ENCODE measurements at regions not wholly inside any gene's neighbourhood (a gene's known extent, or its start where the extent isn't known, plus 50 kb on each side); places are given as distances from the start of the nearest gene placed in this dataset.
"Not testable (repeated sequence)": the region's sequence is repeated elsewhere in the genome, so short reads cannot be mapped to it uniquely, and the experiment has no call there.

- TF ChIP-seq RUNX3 (IDR thresholded peaks at IDR 0.05; ENCODE audit: low read length) (peak; percentile 56), PML (IDR thresholded peaks at IDR 0.05; ENCODE audit: low read length) (peak; percentile 23; the same call in 1 of the 2 replicates), ATF7 (IDR thresholded peaks at IDR 0.05; ENCODE audit: low read depth) (peak; percentile 18; the same call in 1 of the 2 replicates), POLR2A (IDR thresholded peaks at IDR 0.05; ENCODE audit: low read depth, low read length) (peak; percentile 60; the same call in 1 of the 2 replicates), ZSCAN29 (IDR thresholded peaks at IDR 0.05) (peak; percentile 90), BHLHE40 (IDR thresholded peaks at IDR 0.05; ENCODE audit: borderline replicate concordance in 1 of 2, low read depth in 2 of 2, low read length in 1 of 2) (0 out of 4 replicates have a peak, but pooled peaks of 1 of the 2 experiments have one; percentile 3), RELA (IDR thresholded peaks at IDR 0.05; ENCODE audit: borderline replicate concordance, partially characterized antibody) (peak; percentile 29), NBN (IDR thresholded peaks at IDR 0.05) (0 out of 2 replicates have a peak, but pooled peaks have one; percentile 71), SP1 (IDR thresholded peaks at IDR 0.05; ENCODE audit: low read depth, low read length) (peak; percentile 92)
Observed at GRCh38 chr17:30708241-30709078, 116.0 kb downstream of the CRLF3 start (continued).

DNA sequence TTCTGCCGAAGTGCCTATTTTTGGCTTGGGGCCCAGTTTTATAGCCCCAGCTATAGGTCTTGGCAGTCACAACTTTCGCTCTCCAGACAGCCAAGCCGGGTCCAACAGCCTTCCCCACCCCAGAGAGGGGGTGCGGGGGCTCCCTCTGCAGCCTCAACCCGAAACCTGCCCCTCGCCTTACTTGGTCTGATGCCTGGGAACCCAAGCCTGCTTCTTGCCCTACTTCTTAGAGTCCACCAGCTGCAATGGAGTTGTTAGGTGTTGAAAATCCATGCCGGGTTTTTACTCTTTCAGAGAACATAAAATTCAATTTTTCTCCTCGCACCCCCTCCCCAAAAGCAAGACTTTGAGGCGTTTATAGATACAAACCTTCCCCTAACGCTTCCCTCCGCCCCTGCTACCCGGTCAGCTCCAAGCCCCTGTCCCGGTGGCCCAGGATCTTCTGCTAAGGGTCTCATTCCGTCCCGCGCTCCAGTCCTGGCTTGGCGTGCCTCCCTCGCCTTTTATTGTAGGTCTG lies 116.7 kb downstream of the CRLF3 start:
- CTCF ChIA-PET, result interaction anchor here (0.9 kb wide), 1 partner anchor 11 kb away, joined by 3 read pairs; no protein-coding TSS in a partner anchor
- H3K9me3 ChIP-seq (replicated peaks; ENCODE audit: control insufficient read depth, insufficient read depth, low read length); POLR2A ChIA-PET; intact Hi-C loops (cut with micrococcal nuclease; ENCODE audit: unreplicated experiment); H3K27ac ChIP-seq (ENCODE audit: control insufficient read depth, insufficient read depth); in situ Hi-C loops (cut with MboI); H3K27me3 ChIP-seq (replicated peaks in 1 of 2; ENCODE audit: control insufficient read depth in 2 of 2, insufficient read depth in 2 of 2, low read length in 1 of 2); DNase-seq (ENCODE audit: low read depth, low spot score); H3K36me3 ChIP-seq (ENCODE audit: control insufficient read depth in 2 of 2, insufficient read depth in 2 of 2, low read length in 1 of 2); H3K79me2 ChIP-seq (ENCODE audit: control insufficient read depth, insufficient read depth, low read length); H3K4me1 ChIP-seq (ENCODE audit: control insufficient read depth, insufficient read depth, low read length); H4K20me1 ChIP-seq (ENCODE audit: control insufficient read depth, insufficient read depth); SMC1A ChIA-PET (ENCODE audit: uncharacterized antibody, unreplicated experiment); RAD21 ChIA-PET (ENCODE audit: unreplicated experiment): not testable (repeated sequence)
- Histone ChIP-seq H2AFZ (ENCODE audit: control insufficient read depth, low read depth, low read length) (peak overlapping the region; percentile 86), H3K4me2 (ENCODE audit: control insufficient read depth, insufficient read depth) (peak overlapping the region; percentile 52), H3K4me3 (peak overlapping the region; percentile 96), H3K9ac (ENCODE audit: control insufficient read depth, insufficient read depth, low read length) (peak overlapping the region; percentile 74; the same call in 1 of the 2 replicates)
- WGBS (ENCODE audit: insufficient coverage, insufficient replicate concordance, low lambda C conversion rate, missing lambda C conversion rate), result 3% methylated on average over 17 of the region's 18 CpGs
- TSS peak; percentile 76 for BruUV-seq (replicated peaks)
- peak; percentile 56 for ATAC-seq
- peak; percentile 88 for FAIRE-seq

DNA sequence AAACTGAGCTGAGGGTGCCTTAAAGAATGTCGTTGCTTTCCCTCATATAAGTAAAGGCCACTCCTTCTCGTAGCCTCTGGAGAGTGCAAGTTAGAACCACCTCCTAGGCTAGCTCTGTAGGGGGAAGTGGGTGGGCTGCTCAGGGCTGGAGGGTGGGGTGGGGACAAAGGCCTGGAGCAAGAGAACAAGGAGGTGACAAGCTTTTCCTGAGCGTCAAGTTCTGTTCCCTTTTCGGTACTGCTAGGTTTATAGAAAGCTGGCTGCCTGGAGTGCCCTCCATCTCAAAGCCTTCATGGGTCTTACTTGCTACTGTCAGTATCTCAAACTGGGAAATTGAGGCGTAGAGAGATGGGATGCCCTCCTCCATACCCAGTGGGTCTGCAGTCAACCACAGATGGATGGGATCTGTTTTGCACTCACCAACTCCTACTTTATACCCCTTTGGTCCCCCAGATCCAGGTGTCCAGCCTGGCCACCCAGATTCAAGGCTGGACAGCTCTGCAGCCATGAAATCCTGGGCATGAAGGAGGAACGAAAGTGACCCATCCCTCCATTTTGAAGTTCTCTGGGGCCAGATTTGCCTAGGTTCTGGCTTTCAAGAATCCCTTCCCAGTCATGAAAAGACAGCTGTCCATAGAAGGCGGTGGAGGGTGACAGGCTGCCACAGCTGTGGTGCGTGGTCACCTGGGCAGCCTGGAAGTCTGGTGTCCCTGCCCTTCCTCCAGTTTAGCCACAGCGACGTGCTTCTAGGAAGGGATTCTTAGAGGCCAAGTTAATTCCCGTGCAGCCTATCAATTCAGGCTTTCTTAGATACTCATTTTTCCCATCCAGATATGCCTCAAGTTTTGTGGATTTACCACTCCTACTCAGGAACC lies 117.8 kb downstream of the CRLF3 start:
- 30% methylated on average over 11 of the region's 11 CpGs for WGBS (ENCODE audit: insufficient coverage, insufficient replicate concordance, low lambda C conversion rate, missing lambda C conversion rate)
- intact Hi-C loops (cut with micrococcal nuclease; ENCODE audit: unreplicated experiment); ATAC-seq; H4K20me1 ChIP-seq (ENCODE audit: control insufficient read depth, insufficient read depth); H3K4me2 ChIP-seq (ENCODE audit: control insufficient read depth, insufficient read depth); H3K36me3 ChIP-seq (ENCODE audit: control insufficient read depth in 2 of 2, insufficient read depth in 2 of 2, low read length in 1 of 2); H2AFZ ChIP-seq (ENCODE audit: control insufficient read depth, low read depth, low read length); SMC1A ChIA-PET (ENCODE audit: uncharacterized antibody, unreplicated experiment); H3K4me1 ChIP-seq (ENCODE audit: control insufficient read depth, insufficient read depth, low read length); DNase-seq (ENCODE audit: low read depth, low spot score); H3K79me2 ChIP-seq (ENCODE audit: control insufficient read depth, insufficient read depth, low read length); H3K27ac ChIP-seq (ENCODE audit: control insufficient read depth, insufficient read depth); H3K27me3 ChIP-seq (replicated peaks in 1 of 2; ENCODE audit: control insufficient read depth in 2 of 2, insufficient read depth in 2 of 2, low read length in 1 of 2); H3K4me3 ChIP-seq; BruUV-seq (replicated peaks); RAD21 ChIA-PET (ENCODE audit: unreplicated experiment); H3K9me3 ChIP-seq (replicated peaks; ENCODE audit: control insufficient read depth, insufficient read depth, low read length); POLR2A ChIA-PET; FAIRE-seq; in situ Hi-C loops (cut with MboI); H3K9ac ChIP-seq (ENCODE audit: control insufficient read depth, insufficient read depth, low read length): not testable (repeated sequence)
- CTCF ChIA-PET, result interaction anchor here (0.9 kb wide), 1 partner anchor 10 kb away, joined by 3 read pairs; no protein-coding TSS in a partner anchor

Data from GM12878 (cell line).